Activated T-cell treated with anti-CD3 and anti-CD28 coated beads, Interleukin-2, amount 50 U/mL, for 4 hours (primary cell): ENCODE measurements at regions not wholly inside any gene's neighbourhood (a gene's known extent, or its start where the extent isn't known, plus 50 kb on each side); places are given as distances from the start of the nearest gene placed in this dataset.
"Not testable (repeated sequence)": the region's sequence is repeated elsewhere in the genome, so short reads cannot be mapped to it uniquely, and the experiment has no call there.

Source experiments
- ATAC-seq, 2 donors: fragments of 200-7000 bp; cut with Tn5 transposase; one replicate each; pipeline ENCODE4 v1.10.0; 2021
- DNase-seq: peaks from one replicate; pipeline ENCODE4 v3.0.0-alpha.2; 2020
- H3K27me3 Mint-ChIP-seq: one replicate; pipeline ENCODE4 v1.8.0; 2021; ENCODE audit warnings: low read depth, mixed read lengths
- H3K36me3 Mint-ChIP-seq: one replicate; pipeline ENCODE4 v1.8.0; 2022; ENCODE audit warnings: mixed read lengths; ENCODE audit not compliant: insufficient read depth
- H3K4me1 Mint-ChIP-seq: one replicate; pipeline ENCODE4 v1.8.0; 2021; ENCODE audit warnings: low read depth, mixed read lengths
- H3K4me3 Mint-ChIP-seq: one replicate; pipeline ENCODE4 v1.8.0; 2021; ENCODE audit warnings: mild to moderate bottlenecking, moderate library complexity, mixed read lengths
- H3K9me3 Mint-ChIP-seq: one replicate; pipeline ENCODE4 v1.8.0; 2021; ENCODE audit warnings: mixed read lengths

- H3K4me1 Mint-ChIP-seq = peaks cover 4% of the 10 kb centered on the region
- no peak for ATAC-seq
- H3K36me3 Mint-ChIP-seq = no peaks in the 10 kb centered on the region
These were observed 136.6 kb downstream of the PROX1 start for GRCh38 chr1:214124281-214124805.

GRCh38 chr1:214124915-214125314 is 137.1 kb downstream of the PROX1 start:
- no peak for ATAC-seq
- Mint-ChIP-seq H3K4me3 (no peak overlapping the region), H3K4me1 (peaks cover 4% of the 10 kb centered on the region), H3K27me3 (peaks cover 2% of the 10 kb centered on the region), H3K36me3 (no peaks in the 10 kb centered on the region), H3K9me3 (no peaks in the 10 kb centered on the region)
- no peak for DNase-seq

More at GRCh38 chr1:214124281-214124805, 136.6 kb downstream of the PROX1 start:
- Mint-ChIP-seq H3K4me3 (no peak overlapping the region), H3K9me3 (no peaks in the 10 kb centered on the region), H3K27me3 (peaks cover 2% of the 10 kb centered on the region)
- no peak for DNase-seq

GRCh38 chr1:214125819-214126218 is 138.0 kb downstream of the PROX1 start:
- H3K4me3 Mint-ChIP-seq = no peak overlapping the region
- ATAC-seq (no peak), DNase-seq (no peak)
- peaks cover 2% of the 10 kb centered on the region for H3K27me3 Mint-ChIP-seq
- no peaks in the 10 kb centered on the region for H3K9me3 Mint-ChIP-seq
- H3K4me1 Mint-ChIP-seq = peaks cover 4% of the 10 kb centered on the region
- no peaks in the 10 kb centered on the region for H3K36me3 Mint-ChIP-seq

- Mint-ChIP-seq H3K4me3 (no peak overlapping the region), H3K36me3 (no peaks in the 10 kb centered on the region), H3K9me3 (no peaks in the 10 kb centered on the region), H3K27me3 (peaks cover under 1% of the 10 kb centered on the region), H3K4me1 (peaks cover 4% of the 10 kb centered on the region)
- no peak for ATAC-seq
- DNase-seq = no peak
These were observed 138.9 kb downstream of the PROX1 start for GRCh38 chr1:214126697-214127146.

- H3K9me3 Mint-ChIP-seq = no peaks in the 10 kb centered on the region
- DNase-seq (no peak), ATAC-seq (no peak)
- peaks cover 4% of the 10 kb centered on the region for H3K4me1 Mint-ChIP-seq
- H3K36me3 Mint-ChIP-seq = no peaks in the 10 kb centered on the region
- H3K27me3 Mint-ChIP-seq = no peaks in the 10 kb centered on the region
- no peak overlapping the region for H3K4me3 Mint-ChIP-seq
These were observed 139.9 kb downstream of the PROX1 start for GRCh38 chr1:214127705-214128104.

- Mint-ChIP-seq H3K9me3 (no peaks in the 10 kb centered on the region), H3K36me3 (no peaks in the 10 kb centered on the region), H3K27me3 (peaks cover 2% of the 10 kb centered on the region), H3K4me3 (no peak overlapping the region), H3K4me1 (no peaks in the 10 kb centered on the region)
- DNase-seq (no peak), ATAC-seq (no peak)
These were observed 145.1 kb upstream of the SMYD2 start for GRCh38 chr1:214135886-214136285.

GRCh38 chr1:214136324-214136919 is 144.5 kb upstream of the SMYD2 start:
- Mint-ChIP-seq H3K4me3 (no peak overlapping the region), H3K36me3 (no peaks in the 10 kb centered on the region), H3K27me3 (peaks cover 2% of the 10 kb centered on the region), H3K4me1 (no peaks in the 10 kb centered on the region), H3K9me3 (no peaks in the 10 kb centered on the region)
- no peak for DNase-seq
- no peak for ATAC-seq

GRCh38 chr1:214141486-214141885 is 139.5 kb upstream of the SMYD2 start:
- Mint-ChIP-seq H3K9me3 (no peaks in the 10 kb centered on the region), H3K27me3 (peaks cover 2% of the 10 kb centered on the region), H3K4me1 (no peaks in the 10 kb centered on the region), H3K36me3 (no peaks in the 10 kb centered on the region), H3K4me3 (no peak overlapping the region)
- DNase-seq (no peak), ATAC-seq (no peak)

GRCh38 chr1:214143006-214143992 is 137.7 kb upstream of the SMYD2 start:
- no peak overlapping the region for H3K4me3 Mint-ChIP-seq
- ATAC-seq (no peak), DNase-seq (no peak)
- no peaks in the 10 kb centered on the region for H3K9me3 Mint-ChIP-seq
- peaks cover 5% of the 10 kb centered on the region for H3K27me3 Mint-ChIP-seq
- H3K36me3 Mint-ChIP-seq = no peaks in the 10 kb centered on the region
- H3K4me1 Mint-ChIP-seq = no peaks in the 10 kb centered on the region

GRCh38 chr1:214144521-214144920 is 136.4 kb upstream of the SMYD2 start:
- not testable (repeated sequence) for H3K4me3 Mint-ChIP-seq, H3K9me3 Mint-ChIP-seq, H3K4me1 Mint-ChIP-seq, DNase-seq, H3K36me3 Mint-ChIP-seq, ATAC-seq, H3K27me3 Mint-ChIP-seq

- Mint-ChIP-seq H3K4me3 (no peak overlapping the region), H3K9me3 (no peaks in the 10 kb centered on the region), H3K27me3 (peaks cover 4% of the 10 kb centered on the region), H3K36me3 (no peaks in the 10 kb centered on the region), H3K4me1 (no peaks in the 10 kb centered on the region)
- ATAC-seq (no peak), DNase-seq (no peak)
These were observed 134.4 kb upstream of the SMYD2 start for GRCh38 chr1:214146523-214146922.

GRCh38 chr1:214154596-214155292 is 126.2 kb upstream of the SMYD2 start:
- no peaks in the 10 kb centered on the region for H3K9me3 Mint-ChIP-seq
- H3K36me3 Mint-ChIP-seq = no peaks in the 10 kb centered on the region
- DNase-seq (no peak), ATAC-seq (no peak)
- H3K4me3 Mint-ChIP-seq = no peak overlapping the region
- no peaks in the 10 kb centered on the region for H3K4me1 Mint-ChIP-seq
- H3K27me3 Mint-ChIP-seq = peaks cover 11% of the 10 kb centered on the region

- DNase-seq (no peak), ATAC-seq (no peak)
- H3K9me3 Mint-ChIP-seq = no peaks in the 10 kb centered on the region
- H3K27me3 Mint-ChIP-seq = peaks cover 12% of the 10 kb centered on the region
- no peaks in the 10 kb centered on the region for H3K36me3 Mint-ChIP-seq
- H3K4me3 Mint-ChIP-seq = no peak overlapping the region
- no peaks in the 10 kb centered on the region for H3K4me1 Mint-ChIP-seq
These were observed 124.9 kb upstream of the SMYD2 start for GRCh38 chr1:214155987-214156625.

GRCh38 chr1:214164173-214164572 is 116.8 kb upstream of the SMYD2 start:
- no peak overlapping the region for H3K4me3 Mint-ChIP-seq
- no peaks in the 10 kb centered on the region for H3K9me3 Mint-ChIP-seq
- H3K36me3 Mint-ChIP-seq = no peaks in the 10 kb centered on the region
- H3K27me3 Mint-ChIP-seq = peaks cover 14% of the 10 kb centered on the region
- DNase-seq (no peak), ATAC-seq (no peak)
- no peaks in the 10 kb centered on the region for H3K4me1 Mint-ChIP-seq
